ENCODE measurements at regions not wholly inside any gene's neighbourhood (a gene's known extent, or its start where the extent isn't known, plus 50 kb on each side); places are given as distances from the start of the nearest gene placed in this dataset.

GRCh38 chrX:76957485-76957884 is 489.7 kb upstream of the FGF16 start:
- H3K9me3 ChIP-seq (ENCODE audit: control insufficient read depth in 4 of 4, low read length in 3 of 4) = peaks cover 0 to 9% (median 2%) of the 10 kb centered on the region in 4 donors
- no peak for DNase-seq (ENCODE audit: low spot score)
- no peaks in the 10 kb centered on the region for H3K4me1 ChIP-seq (ENCODE audit: control insufficient read depth in 4 of 4, insufficient read depth in 4 of 4, low read length in 3 of 4)
- WGBS = 96% methylated on average over 1 of the region's 1 CpG
- H3K9ac ChIP-seq (ENCODE audit: low read depth in 1 of 2, low read length in 2 of 2) = no peak overlapping the region
- no peaks in the 10 kb centered on the region for H3K27me3 ChIP-seq (ENCODE audit: control insufficient read depth in 4 of 4, insufficient read depth in 4 of 4, low read length in 3 of 4)
- TF ChIP-seq REST (IDR thresholded peaks at IDR 0.05) = no peak
- no peak for TF ChIP-seq HNF4G (IDR thresholded peaks at IDR 0.05)
- TF ChIP-seq ATF3 (IDR thresholded peaks at IDR 0.05) = no peak
- no peak for TF ChIP-seq YY1 (IDR thresholded peaks at IDR 0.05)
- TF ChIP-seq NR2F2 (IDR thresholded peaks at IDR 0.05) = no peak
- no peak for TF ChIP-seq JUND (IDR thresholded peaks at IDR 0.05)
- no peak for TF ChIP-seq GABPA (IDR thresholded peaks at IDR 0.05 in 1 of 2, conservative IDR thresholded peaks at IDR 0.05 in 1 of 2)
- no peak for TF ChIP-seq MAX (IDR thresholded peaks at IDR 0.05)
- no peak for TF ChIP-seq FOXA2 (IDR thresholded peaks at IDR 0.05)
- no peak for TF ChIP-seq CTCF (IDR thresholded peaks at IDR 0.05; ENCODE audit: low read depth, low read length, missing input control)
- TF ChIP-seq FOXA1 (IDR thresholded peaks at IDR 0.05) = no peak
- no peak overlapping the region for H3K27ac ChIP-seq (ENCODE audit: low read depth in 1 of 2, low read length in 2 of 2)
- H3K4me3 ChIP-seq (ENCODE audit: low read depth in 1 of 3, low read length in 3 of 3) = no peak overlapping the region
- H3K36me3 ChIP-seq (ENCODE audit: control insufficient read depth in 4 of 4, insufficient read depth in 3 of 4, low read depth in 1 of 4, low read length in 3 of 4) = no peaks in the 10 kb centered on the region

- H3K27me3 ChIP-seq (ENCODE audit: control insufficient read depth in 4 of 4, insufficient read depth in 4 of 4, low read length in 3 of 4) = no peaks in the 10 kb centered on the region
- no peaks in the 10 kb centered on the region for H3K4me1 ChIP-seq (ENCODE audit: control insufficient read depth in 4 of 4, insufficient read depth in 4 of 4, low read length in 3 of 4)
- TF ChIP-seq HNF4G (IDR thresholded peaks at IDR 0.05) (no peak), JUND (IDR thresholded peaks at IDR 0.05) (no peak), TAF1 (conservative IDR thresholded peaks at IDR 0.05) (no peak), NR2F2 (IDR thresholded peaks at IDR 0.05) (no peak), REST (IDR thresholded peaks at IDR 0.05) (no peak), SP1 (IDR thresholded peaks at IDR 0.05) (no peak), RXRA (IDR thresholded peaks at IDR 0.05) (no peak), ATF3 (IDR thresholded peaks at IDR 0.05) (no peak), GABPA (IDR thresholded peaks at IDR 0.05 in 1 of 2, conservative IDR thresholded peaks at IDR 0.05 in 1 of 2) (no peak)
- H3K4me3 ChIP-seq (ENCODE audit: low read depth in 1 of 3, low read length in 3 of 3) = no peak overlapping the region
- H3K27ac ChIP-seq (ENCODE audit: low read depth in 1 of 2, low read length in 2 of 2) = no peak overlapping the region
- WGBS = 60% methylated on average over 1 of the region's 1 CpG
- peaks cover 0 to 2% (median 0%) of the 10 kb centered on the region in 4 donors for H3K9me3 ChIP-seq (ENCODE audit: control insufficient read depth in 4 of 4, low read length in 3 of 4)
- DNase-seq (ENCODE audit: low spot score) = no peak
- H3K9ac ChIP-seq (ENCODE audit: low read depth in 1 of 2, low read length in 2 of 2) = no peak overlapping the region
- no peaks in the 10 kb centered on the region for H3K36me3 ChIP-seq (ENCODE audit: control insufficient read depth in 4 of 4, insufficient read depth in 3 of 4, low read depth in 1 of 4, low read length in 3 of 4)
These were observed 475.5 kb upstream of the FGF16 start for GRCh38 chrX:76971393-76972376.

All from liver (tissue), 8 donors.